HCT116 (cell line): ENCODE measurements at regions not wholly inside any gene's neighbourhood (a gene's known extent, or its start where the extent isn't known, plus 50 kb on each side); places are given as distances from the start of the nearest gene placed in this dataset.

ENCODE experiments used
- EZH2 ChIP-seq: fragments of 200-600 bp; sonication (generic); IDR thresholded peaks from 2 replicates; pipeline ENCODE4 v1.6.1; 2017; ENCODE audit warnings: antibody characterized with exemption, mixed run types
- EZH2phosphoT487 ChIP-seq: fragments of 200-600 bp; IDR thresholded peaks from 2 replicates; pipeline ENCODE4 v1.6.1; 2018; ENCODE audit warnings: antibody characterized with exemption, borderline replicate concordance
- JUND ChIP-seq: IDR thresholded peaks from 2 replicates; pipeline ENCODE4 v1.6.1; 2012
- POLR2A ChIP-seq: IDR thresholded peaks from 2 replicates; pipeline ENCODE4 v1.7.0; 2011; ENCODE audit warnings: borderline replicate concordance; ENCODE audit not compliant: insufficient read depth, insufficient read length; ENCODE audit errors: extremely low read depth
- YY1 ChIP-seq: IDR thresholded peaks from 2 replicates; pipeline ENCODE4 v1.6.1; 2011; ENCODE audit warnings: low read length, low read depth, moderate library complexity, mild to moderate bottlenecking; ENCODE audit not compliant: insufficient replicate concordance; ENCODE audit errors: extremely low read depth
- TF ChIP-seq, protein P1 (sequence below), 3 experiments: fragments of 200-600 bp in 1 of 3; sonication (generic) in 1 of 3; IDR thresholded peaks in 2 of 3; conservative IDR thresholded peaks in 1 of 3; 2 replicates each; pipeline ENCODE4 v1.5.1; 2012 to 2017; ENCODE audit warnings: low read depth in 2 of 3, low read length in 2 of 3, antibody characterized with exemption in 1 of 3, borderline replicate concordance in 1 of 3, control low read depth in 1 of 3, mild to moderate bottlenecking in 1 of 3, mixed read lengths in 1 of 3, mixed run types in 1 of 3, moderate library complexity in 1 of 3; ENCODE audit not compliant: insufficient read depth in 1 of 3
- TF ChIP-seq, protein P2 (sequence below): IDR thresholded peaks from 2 replicates; pipeline ENCODE4 v1.6.1; 2012

DNA sequence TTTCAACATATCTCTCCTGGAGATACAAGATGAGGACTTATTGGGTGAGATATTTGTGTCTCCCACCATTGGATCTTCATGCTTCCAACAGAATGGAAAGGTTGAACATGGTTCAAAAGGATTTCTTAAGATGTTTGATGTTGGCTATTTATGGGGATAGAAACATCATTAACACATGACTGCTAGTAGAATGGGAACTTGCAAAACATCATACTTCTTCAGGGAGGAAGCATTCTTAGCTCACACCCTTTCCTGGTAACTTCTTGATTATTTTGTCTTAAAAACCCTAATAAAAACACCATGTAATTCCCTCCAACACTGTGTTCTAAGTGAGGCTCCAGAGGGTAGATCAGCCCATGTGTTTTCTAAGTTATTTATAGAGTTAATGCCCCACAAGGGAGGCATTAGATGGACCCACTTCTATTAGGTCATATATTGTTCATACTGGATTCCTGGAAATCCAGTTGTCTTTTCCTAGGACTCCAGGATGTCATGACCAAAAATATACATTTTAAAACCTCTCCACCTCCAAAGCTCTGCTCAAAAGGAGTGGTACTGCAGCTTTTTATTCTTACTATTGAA, 95.8 kb downstream of the FOXD1 start:
- TF ChIP-seq, protein P1, sequence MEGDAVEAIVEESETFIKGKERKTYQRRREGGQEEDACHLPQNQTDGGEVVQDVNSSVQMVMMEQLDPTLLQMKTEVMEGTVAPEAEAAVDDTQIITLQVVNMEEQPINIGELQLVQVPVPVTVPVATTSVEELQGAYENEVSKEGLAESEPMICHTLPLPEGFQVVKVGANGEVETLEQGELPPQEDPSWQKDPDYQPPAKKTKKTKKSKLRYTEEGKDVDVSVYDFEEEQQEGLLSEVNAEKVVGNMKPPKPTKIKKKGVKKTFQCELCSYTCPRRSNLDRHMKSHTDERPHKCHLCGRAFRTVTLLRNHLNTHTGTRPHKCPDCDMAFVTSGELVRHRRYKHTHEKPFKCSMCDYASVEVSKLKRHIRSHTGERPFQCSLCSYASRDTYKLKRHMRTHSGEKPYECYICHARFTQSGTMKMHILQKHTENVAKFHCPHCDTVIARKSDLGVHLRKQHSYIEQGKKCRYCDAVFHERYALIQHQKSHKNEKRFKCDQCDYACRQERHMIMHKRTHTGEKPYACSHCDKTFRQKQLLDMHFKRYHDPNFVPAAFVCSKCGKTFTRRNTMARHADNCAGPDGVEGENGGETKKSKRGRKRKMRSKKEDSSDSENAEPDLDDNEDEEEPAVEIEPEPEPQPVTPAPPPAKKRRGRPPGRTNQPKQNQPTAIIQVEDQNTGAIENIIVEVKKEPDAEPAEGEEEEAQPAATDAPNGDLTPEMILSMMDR (IDR thresholded peaks at IDR 0.05 in 2 of 3, conservative IDR thresholded peaks at IDR 0.05 in 1 of 3; ENCODE audit: borderline replicate concordance in 1 of 3, insufficient read depth in 1 of 3, low read depth in 2 of 3, low read length in 2 of 3): no peak
- TF ChIP-seq EZH2 (no peak), JUND (no peak), EZH2phosphoT487 (no peak), POLR2A (no peak), YY1 (no peak)
- TF ChIP-seq, protein P2, sequence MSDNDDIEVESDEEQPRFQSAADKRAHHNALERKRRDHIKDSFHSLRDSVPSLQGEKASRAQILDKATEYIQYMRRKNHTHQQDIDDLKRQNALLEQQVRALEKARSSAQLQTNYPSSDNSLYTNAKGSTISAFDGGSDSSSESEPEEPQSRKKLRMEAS: no peak
